ENCODE measurements at regions not wholly inside any gene's neighbourhood (a gene's known extent, or its start where the extent isn't known, plus 50 kb on each side); places are given as distances from the start of the nearest gene placed in this dataset.

DNA sequence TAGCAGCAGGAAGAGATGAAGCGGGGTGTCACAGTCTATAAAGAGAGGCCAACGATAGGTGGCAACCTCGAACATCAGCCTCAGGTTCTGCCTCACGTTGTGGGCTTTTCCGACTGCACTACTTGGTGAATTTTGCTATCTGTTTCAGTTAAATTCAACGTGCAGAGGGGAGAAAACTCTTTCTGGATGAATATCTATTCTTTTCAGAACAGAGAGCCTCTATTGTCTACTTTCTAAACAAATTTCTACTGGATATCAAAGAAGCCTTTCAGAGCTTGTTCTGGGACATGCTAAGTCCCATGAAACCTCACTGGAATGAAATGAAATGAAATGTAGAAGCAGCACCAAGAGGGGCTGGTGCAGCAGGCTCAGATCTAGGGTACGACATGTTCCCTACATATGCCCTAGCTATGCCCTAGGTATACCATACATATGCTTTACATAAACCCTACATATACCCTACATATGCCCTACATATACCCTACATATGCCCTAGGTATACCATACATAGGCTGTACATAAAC is 116.5 kb upstream of the TRIM2 start:
- Histone ChIP-seq H3K79me2 (ENCODE audit: control insufficient read depth, insufficient read depth, low read length, unreplicated experiment) (no peaks in the 10 kb centered on the region), H2AFZ (ENCODE audit: low read length, unreplicated experiment) (no peak overlapping the region), H3K4me1 (ENCODE audit: control insufficient read depth, insufficient read depth, low read length, unreplicated experiment) (no peaks in the 10 kb centered on the region), H3K36me3 (ENCODE audit: insufficient read depth, low read length) (no peaks in the 10 kb centered on the region), H3K27me3 (ENCODE audit: insufficient read depth, low read length) (peaks cover 12% of the 10 kb centered on the region), H3K4me3 (ENCODE audit: low read depth, low read length) (no peak overlapping the region), H3K27ac (ENCODE audit: low read depth, low read length) (no peak overlapping the region)

DNA sequence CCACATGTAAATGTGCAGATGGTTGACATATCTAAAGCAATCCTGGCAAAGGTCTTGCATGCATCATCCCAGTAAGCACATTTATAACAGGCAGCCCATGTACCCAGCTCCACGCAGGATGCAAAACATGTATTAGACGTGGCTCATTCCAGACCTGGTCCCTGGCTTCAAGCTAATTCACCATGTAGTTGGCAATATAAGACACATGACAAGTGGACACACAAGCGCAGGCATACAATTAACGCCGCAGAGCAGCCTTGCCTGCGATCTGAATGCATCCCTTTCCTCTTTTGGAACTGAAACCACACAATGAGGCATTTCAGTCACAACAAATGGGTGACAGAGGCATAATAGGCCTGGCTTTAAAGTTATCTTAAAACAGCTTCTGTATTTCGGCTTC is 114.5 kb upstream of the TRIM2 start:
- H3K79me2 ChIP-seq (ENCODE audit: control insufficient read depth, insufficient read depth, low read length, unreplicated experiment): no peaks in the 10 kb centered on the region
- no peak overlapping the region for H3K4me3 ChIP-seq (ENCODE audit: low read depth, low read length)
- H3K4me1 ChIP-seq (ENCODE audit: control insufficient read depth, insufficient read depth, low read length, unreplicated experiment): no peaks in the 10 kb centered on the region
- no peaks in the 10 kb centered on the region for H3K36me3 ChIP-seq (ENCODE audit: insufficient read depth, low read length)
- H3K27ac ChIP-seq (ENCODE audit: low read depth, low read length): no peak overlapping the region
- H2AFZ ChIP-seq (ENCODE audit: low read length, unreplicated experiment): no peak overlapping the region
- H3K27me3 ChIP-seq (ENCODE audit: insufficient read depth, low read length): peaks cover 12% of the 10 kb centered on the region

DNA sequence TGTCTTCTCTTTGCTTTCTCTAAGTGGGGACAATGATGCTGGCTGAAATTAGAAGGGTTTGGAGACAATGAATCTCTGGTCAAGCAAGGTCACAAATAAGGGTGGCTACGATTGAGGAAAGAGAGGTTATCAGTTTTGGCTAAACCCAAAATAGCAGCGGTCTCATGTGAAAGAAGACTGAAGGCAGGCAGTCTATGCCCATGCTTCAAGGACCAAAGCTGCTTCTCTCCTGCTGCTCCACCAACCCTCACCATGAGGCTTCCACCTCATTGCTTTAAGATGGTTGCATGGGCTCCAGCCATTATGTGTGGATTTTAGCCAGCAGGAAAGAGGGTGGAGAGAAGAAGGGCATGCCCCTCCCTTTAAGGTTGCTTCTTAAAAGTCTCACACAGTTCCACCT is 114.1 kb upstream of the TRIM2 start:
- no peak overlapping the region for H2AFZ ChIP-seq (ENCODE audit: low read length, unreplicated experiment)
- no peaks in the 10 kb centered on the region for H3K4me1 ChIP-seq (ENCODE audit: control insufficient read depth, insufficient read depth, low read length, unreplicated experiment)
- peaks cover 12% of the 10 kb centered on the region for H3K27me3 ChIP-seq (ENCODE audit: insufficient read depth, low read length)

GRCh38 chr4:153090670-153091385 is 113.4 kb upstream of the TRIM2 start:
- H3K36me3 ChIP-seq (ENCODE audit: insufficient read depth, low read length): no peaks in the 10 kb centered on the region
- no peak overlapping the region for H3K27ac ChIP-seq (ENCODE audit: low read depth, low read length)
- peaks cover 11% of the 10 kb centered on the region for H3K27me3 ChIP-seq (ENCODE audit: insufficient read depth, low read length)
- no peak overlapping the region for H3K4me3 ChIP-seq (ENCODE audit: low read depth, low read length)
- no peaks in the 10 kb centered on the region for H3K4me1 ChIP-seq (ENCODE audit: control insufficient read depth, insufficient read depth, low read length, unreplicated experiment)
- H2AFZ ChIP-seq (ENCODE audit: low read length, unreplicated experiment): no peak overlapping the region
- H3K79me2 ChIP-seq (ENCODE audit: control insufficient read depth, insufficient read depth, low read length, unreplicated experiment): no peaks in the 10 kb centered on the region

More for the DNA sequence above, 114.1 kb upstream of the TRIM2 start:
- no peaks in the 10 kb centered on the region for H3K79me2 ChIP-seq (ENCODE audit: control insufficient read depth, insufficient read depth, low read length, unreplicated experiment)
- no peak overlapping the region for H3K27ac ChIP-seq (ENCODE audit: low read depth, low read length)
- no peak overlapping the region for H3K4me3 ChIP-seq (ENCODE audit: low read depth, low read length)
- no peaks in the 10 kb centered on the region for H3K36me3 ChIP-seq (ENCODE audit: insufficient read depth, low read length)

- no peak overlapping the region for H3K27ac ChIP-seq (ENCODE audit: low read depth, low read length)
- H3K79me2 ChIP-seq (ENCODE audit: control insufficient read depth, insufficient read depth, low read length, unreplicated experiment): no peaks in the 10 kb centered on the region
- no peaks in the 10 kb centered on the region for H3K36me3 ChIP-seq (ENCODE audit: insufficient read depth, low read length)
- H3K4me3 ChIP-seq (ENCODE audit: low read depth, low read length): no peak overlapping the region
- H2AFZ ChIP-seq (ENCODE audit: low read length, unreplicated experiment): no peak overlapping the region
- no peaks in the 10 kb centered on the region for H3K4me1 ChIP-seq (ENCODE audit: control insufficient read depth, insufficient read depth, low read length, unreplicated experiment)
- peaks cover 6% of the 10 kb centered on the region for H3K27me3 ChIP-seq (ENCODE audit: insufficient read depth, low read length)
These were observed 110.8 kb upstream of the TRIM2 start for GRCh38 chr4:153093396-153093795.

DNA sequence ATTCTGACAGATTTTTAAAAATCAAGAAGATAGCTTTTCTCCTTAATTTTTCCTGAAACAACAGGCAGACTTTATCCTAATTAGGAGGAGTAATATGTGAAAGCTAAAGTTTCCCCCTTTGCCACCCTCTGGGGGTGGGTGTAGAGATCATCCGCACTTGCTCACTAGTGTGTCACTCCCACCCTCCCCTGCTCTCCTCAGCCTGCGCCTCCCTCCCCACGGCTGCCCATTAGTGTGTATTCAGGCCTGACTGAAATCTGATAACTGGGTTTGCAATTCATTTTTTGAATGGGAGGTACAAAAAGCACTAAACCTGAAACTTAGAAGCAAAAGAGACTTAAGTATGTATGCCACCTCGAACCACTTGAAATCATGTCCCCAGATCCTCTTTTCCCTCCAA is 110.4 kb upstream of the TRIM2 start:
- Histone ChIP-seq H3K4me3 (ENCODE audit: low read depth, low read length) (no peak overlapping the region), H3K27me3 (ENCODE audit: insufficient read depth, low read length) (peaks cover 6% of the 10 kb centered on the region), H3K36me3 (ENCODE audit: insufficient read depth, low read length) (no peaks in the 10 kb centered on the region), H3K27ac (ENCODE audit: low read depth, low read length) (no peak overlapping the region), H3K4me1 (ENCODE audit: control insufficient read depth, insufficient read depth, low read length, unreplicated experiment) (no peaks in the 10 kb centered on the region), H3K79me2 (ENCODE audit: control insufficient read depth, insufficient read depth, low read length, unreplicated experiment) (no peaks in the 10 kb centered on the region), H2AFZ (ENCODE audit: low read length, unreplicated experiment) (no peak overlapping the region)

- Histone ChIP-seq H2AFZ (ENCODE audit: low read length, unreplicated experiment) (no peak overlapping the region), H3K79me2 (ENCODE audit: control insufficient read depth, insufficient read depth, low read length, unreplicated experiment) (no peaks in the 10 kb centered on the region), H3K36me3 (ENCODE audit: insufficient read depth, low read length) (no peaks in the 10 kb centered on the region), H3K27ac (ENCODE audit: low read depth, low read length) (no peak overlapping the region), H3K4me1 (ENCODE audit: control insufficient read depth, insufficient read depth, low read length, unreplicated experiment) (no peaks in the 10 kb centered on the region), H3K4me3 (ENCODE audit: low read depth, low read length) (no peak overlapping the region), H3K27me3 (ENCODE audit: insufficient read depth, low read length) (peaks cover 9% of the 10 kb centered on the region)
These were observed 109.8 kb upstream of the TRIM2 start for GRCh38 chr4:153094435-153094834.

DNA sequence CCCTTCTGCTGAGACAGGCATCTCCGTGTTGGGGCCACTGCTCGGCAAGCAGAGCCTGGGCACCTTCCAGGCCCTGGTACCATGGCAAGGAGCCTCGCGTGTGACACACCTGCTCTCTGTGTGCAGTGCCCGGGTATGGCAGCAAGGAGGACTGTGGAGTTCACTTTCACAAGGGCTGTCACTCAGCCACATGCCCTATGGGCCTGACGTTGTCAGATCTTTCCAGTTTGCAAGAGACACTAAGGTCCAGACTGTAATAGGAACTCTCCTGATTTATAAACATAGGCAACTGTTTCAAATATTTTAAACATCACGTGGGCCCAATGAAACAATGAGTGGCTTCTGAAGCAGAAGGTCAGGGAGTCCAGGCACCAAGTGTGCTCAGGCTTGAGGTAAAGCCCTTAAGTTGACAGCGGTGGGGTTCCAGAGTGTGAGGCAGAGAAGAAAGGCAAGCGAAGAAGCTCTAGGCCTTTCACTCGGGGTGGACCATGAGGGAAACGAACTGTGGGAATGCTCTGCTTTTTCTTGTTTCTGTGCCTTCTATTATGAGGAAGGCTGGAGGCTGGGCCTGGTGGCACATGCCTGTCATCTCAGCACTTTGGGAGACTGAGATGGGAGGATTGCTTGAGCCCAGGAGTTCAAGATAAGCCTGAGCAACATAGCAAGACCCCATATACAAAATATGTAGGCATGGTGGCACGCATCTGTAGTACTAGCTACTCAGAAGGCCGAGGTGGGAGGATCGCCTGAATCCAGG is 108.6 kb upstream of the TRIM2 start:
- Histone ChIP-seq H3K4me1 (ENCODE audit: control insufficient read depth, insufficient read depth, low read length, unreplicated experiment) (no peaks in the 10 kb centered on the region), H3K27ac (ENCODE audit: low read depth, low read length) (no peak overlapping the region), H3K27me3 (ENCODE audit: insufficient read depth, low read length) (peaks cover 3% of the 10 kb centered on the region), H3K79me2 (ENCODE audit: control insufficient read depth, insufficient read depth, low read length, unreplicated experiment) (no peaks in the 10 kb centered on the region), H2AFZ (ENCODE audit: low read length, unreplicated experiment) (no peak overlapping the region), H3K4me3 (ENCODE audit: low read depth, low read length) (no peak overlapping the region), H3K36me3 (ENCODE audit: insufficient read depth, low read length) (no peaks in the 10 kb centered on the region)

- Histone ChIP-seq H3K27me3 (ENCODE audit: insufficient read depth, low read length) (peaks cover 9% of the 10 kb centered on the region; the same call in 1 of the 2 replicates), H3K4me3 (ENCODE audit: low read depth, low read length) (no peak overlapping the region), H3K79me2 (ENCODE audit: control insufficient read depth, insufficient read depth, low read length, unreplicated experiment) (no peaks in the 10 kb centered on the region), H3K27ac (ENCODE audit: low read depth, low read length) (no peak overlapping the region), H3K36me3 (ENCODE audit: insufficient read depth, low read length) (no peaks in the 10 kb centered on the region), H3K4me1 (ENCODE audit: control insufficient read depth, insufficient read depth, low read length, unreplicated experiment) (no peaks in the 10 kb centered on the region), H2AFZ (ENCODE audit: low read length, unreplicated experiment) (no peak overlapping the region)
These were observed 107.9 kb upstream of the TRIM2 start for GRCh38 chr4:153096344-153096743.

DNA sequence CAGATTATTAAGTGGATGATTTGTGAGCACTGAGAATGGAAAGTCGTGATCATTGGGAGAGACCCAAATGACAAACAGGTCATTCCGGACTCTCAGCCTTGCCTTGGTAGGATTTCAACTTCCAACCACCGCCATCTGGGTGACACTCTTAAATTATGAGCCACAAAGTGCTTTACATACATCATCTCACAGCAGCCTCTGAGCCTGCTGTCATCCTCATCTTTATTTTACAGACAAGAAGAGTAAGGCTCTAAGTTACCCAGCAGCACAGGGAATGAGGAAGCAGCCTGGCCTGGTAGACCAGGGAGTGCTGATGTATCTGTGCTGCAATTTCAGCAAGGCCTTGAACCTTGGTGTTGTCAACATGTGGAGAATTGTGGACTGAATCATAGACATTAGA is 105.8 kb upstream of the TRIM2 start:
- Histone ChIP-seq H3K27me3 (ENCODE audit: insufficient read depth, low read length) (peaks cover 22% of the 10 kb centered on the region; the same call in 1 of the 2 replicates), H3K36me3 (ENCODE audit: insufficient read depth, low read length) (no peaks in the 10 kb centered on the region), H2AFZ (ENCODE audit: low read length, unreplicated experiment) (no peak overlapping the region), H3K4me1 (ENCODE audit: control insufficient read depth, insufficient read depth, low read length, unreplicated experiment) (no peaks in the 10 kb centered on the region), H3K79me2 (ENCODE audit: control insufficient read depth, insufficient read depth, low read length, unreplicated experiment) (no peaks in the 10 kb centered on the region), H3K4me3 (ENCODE audit: low read depth, low read length) (no peak overlapping the region), H3K27ac (ENCODE audit: low read depth, low read length) (no peak overlapping the region)

Measured in ACC112 (cell line).